NB4 (cell line): ENCODE measurements at regions not wholly inside any gene's neighbourhood (a gene's known extent, or its start where the extent isn't known, plus 50 kb on each side); places are given as distances from the start of the nearest gene placed in this dataset.

Experiments
- DNase-seq: peaks from one replicate; pipeline ENCODE4 v3.0.0; 2010; ENCODE audit warnings: low read depth
- H3K4me3 ChIP-seq: one replicate; pipeline ENCODE4 v1.5.1; 2011; ENCODE audit warnings: mild to moderate bottlenecking, low read depth, low read length, moderate library complexity
- MYC ChIP-seq: IDR thresholded peaks from 2 replicates; pipeline ENCODE4 v1.6.1; 2011; ENCODE audit warnings: low read depth, low read length
- POLR2A ChIP-seq: IDR thresholded peaks from 2 replicates; pipeline ENCODE4 v1.6.1; 2011; ENCODE audit warnings: mild to moderate bottlenecking; ENCODE audit not compliant: insufficient read length; ENCODE audit errors: extremely low read depth
- TF ChIP-seq, protein P1 (sequence below): IDR thresholded peaks from 2 replicates; pipeline ENCODE4 v1.6.1; 2011; ENCODE audit warnings: low read depth, low read length
- TF ChIP-seq, protein P2 (sequence below): IDR thresholded peaks from one replicate; pipeline ENCODE4 v1.5.1; 2012; ENCODE audit warnings: low read depth, low read length

DNA sequence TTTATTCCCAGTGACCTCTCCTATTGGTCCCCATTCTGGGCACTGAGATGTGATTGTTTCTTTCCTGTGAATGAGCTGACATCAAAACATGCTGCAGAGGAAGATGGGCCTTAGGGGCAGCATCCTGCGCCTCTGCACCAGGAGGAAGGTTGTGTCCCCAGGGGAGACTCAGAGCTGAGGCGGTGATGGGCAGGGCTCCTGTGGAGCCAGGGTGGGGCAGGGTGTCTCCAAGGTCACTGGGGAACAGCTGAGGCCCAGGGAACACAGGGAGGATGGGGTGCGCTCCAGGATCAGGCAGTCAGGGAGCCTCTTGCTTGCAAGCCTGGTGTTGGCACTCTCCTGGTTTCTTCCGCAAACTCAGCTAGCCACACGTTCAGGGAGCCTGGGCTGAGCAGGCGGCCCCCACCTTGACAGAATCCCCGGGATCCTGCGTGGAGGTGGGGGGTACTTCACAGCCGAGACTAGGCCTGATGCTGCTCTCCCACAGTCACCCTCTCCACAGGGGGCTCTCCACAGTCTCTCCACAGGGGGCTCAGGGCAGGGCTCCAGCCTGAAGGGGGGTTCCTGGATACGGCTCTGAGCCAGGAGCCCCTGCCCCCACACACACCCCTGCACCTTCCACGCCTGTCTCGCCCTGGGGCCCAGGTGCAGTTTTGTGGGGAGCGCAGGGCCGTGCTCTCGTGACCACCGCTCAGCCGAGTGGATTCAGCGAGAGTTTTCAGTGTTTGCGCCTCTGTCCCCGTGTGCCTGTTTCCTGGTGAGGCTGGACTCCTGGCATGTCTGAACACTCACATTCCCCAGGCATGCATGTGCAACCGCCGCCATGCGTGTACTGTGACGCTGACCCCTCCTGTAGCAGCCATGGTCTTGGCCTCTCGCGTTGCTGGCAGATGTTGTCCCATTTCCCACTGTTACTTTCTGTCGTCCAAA is 264.7 kb downstream of the SEC23A start:
- no peak for DNase-seq
- H3K4me3 ChIP-seq, result no peak overlapping the region
- TF ChIP-seq, protein P1, sequence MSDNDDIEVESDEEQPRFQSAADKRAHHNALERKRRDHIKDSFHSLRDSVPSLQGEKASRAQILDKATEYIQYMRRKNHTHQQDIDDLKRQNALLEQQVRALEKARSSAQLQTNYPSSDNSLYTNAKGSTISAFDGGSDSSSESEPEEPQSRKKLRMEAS, result no peak
- no peak for TF ChIP-seq POLR2A
- TF ChIP-seq, protein P2, sequence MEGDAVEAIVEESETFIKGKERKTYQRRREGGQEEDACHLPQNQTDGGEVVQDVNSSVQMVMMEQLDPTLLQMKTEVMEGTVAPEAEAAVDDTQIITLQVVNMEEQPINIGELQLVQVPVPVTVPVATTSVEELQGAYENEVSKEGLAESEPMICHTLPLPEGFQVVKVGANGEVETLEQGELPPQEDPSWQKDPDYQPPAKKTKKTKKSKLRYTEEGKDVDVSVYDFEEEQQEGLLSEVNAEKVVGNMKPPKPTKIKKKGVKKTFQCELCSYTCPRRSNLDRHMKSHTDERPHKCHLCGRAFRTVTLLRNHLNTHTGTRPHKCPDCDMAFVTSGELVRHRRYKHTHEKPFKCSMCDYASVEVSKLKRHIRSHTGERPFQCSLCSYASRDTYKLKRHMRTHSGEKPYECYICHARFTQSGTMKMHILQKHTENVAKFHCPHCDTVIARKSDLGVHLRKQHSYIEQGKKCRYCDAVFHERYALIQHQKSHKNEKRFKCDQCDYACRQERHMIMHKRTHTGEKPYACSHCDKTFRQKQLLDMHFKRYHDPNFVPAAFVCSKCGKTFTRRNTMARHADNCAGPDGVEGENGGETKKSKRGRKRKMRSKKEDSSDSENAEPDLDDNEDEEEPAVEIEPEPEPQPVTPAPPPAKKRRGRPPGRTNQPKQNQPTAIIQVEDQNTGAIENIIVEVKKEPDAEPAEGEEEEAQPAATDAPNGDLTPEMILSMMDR, result no peak

DNA sequence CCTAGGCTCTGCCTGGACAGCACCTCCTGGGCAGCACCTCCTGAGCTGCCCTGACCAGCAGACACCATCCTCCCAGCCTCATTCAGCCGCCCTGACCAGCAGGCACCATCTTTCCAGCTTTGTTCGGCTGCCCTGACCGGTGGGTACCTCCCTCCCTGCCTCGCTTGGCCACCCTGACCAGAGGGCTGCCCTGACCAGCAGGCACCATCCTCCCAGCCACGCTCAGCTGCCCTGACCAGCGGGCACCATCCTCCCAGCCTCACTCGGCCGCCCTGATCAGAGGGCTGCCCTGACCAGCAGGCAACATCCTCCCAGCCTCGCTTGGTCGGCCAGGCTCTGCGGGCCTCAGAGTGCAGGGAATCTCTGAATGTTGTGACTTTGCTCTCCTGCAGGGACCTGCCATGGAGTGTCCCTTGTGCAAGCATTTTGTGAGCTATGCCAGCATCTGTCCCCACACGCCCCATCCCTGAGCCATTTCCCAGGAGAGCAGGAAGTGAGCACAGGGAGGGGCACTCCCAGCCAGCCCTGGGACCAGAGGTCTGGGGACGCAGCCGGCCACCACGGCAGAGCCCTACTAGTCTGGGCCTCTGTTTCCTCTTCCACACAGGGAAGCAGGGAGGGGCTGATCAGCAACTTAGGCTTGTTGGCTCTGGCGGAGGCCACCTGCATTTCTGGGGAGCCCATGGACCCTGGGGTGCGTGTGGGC is 265.5 kb downstream of the SEC23A start:
- no peak overlapping the region for H3K4me3 ChIP-seq
- TF ChIP-seq POLR2A (no peak), MYC (no peak)
- TF ChIP-seq, protein P1, result no peak
- TF ChIP-seq, protein P2, result no peak
- DNase-seq, result no peak

DNA sequence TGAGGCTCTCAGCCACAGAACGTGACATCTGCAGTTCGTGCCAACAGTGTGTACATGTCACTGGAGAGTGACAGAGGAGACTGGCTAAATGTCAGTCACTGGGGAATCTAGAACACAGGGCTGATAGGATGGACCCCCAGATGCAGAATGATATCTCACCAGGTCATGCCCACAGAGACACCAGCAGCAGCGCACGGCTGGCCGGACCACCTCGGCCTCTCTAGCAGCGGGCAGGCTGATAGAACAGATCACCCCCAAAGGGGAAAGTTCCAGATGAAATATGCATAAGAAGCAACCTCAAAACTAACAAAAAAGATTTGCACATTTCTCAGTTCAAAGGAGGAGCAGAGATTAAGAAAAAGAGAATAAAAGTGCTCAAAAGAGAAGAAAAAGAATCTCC is 266.5 kb downstream of the SEC23A start:
- TF ChIP-seq, protein P1, result no peak
- TF ChIP-seq, protein P2, result no peak
- no peak for TF ChIP-seq POLR2A
- no peak for TF ChIP-seq MYC
- no peak overlapping the region for H3K4me3 ChIP-seq
- DNase-seq, result no peak

DNA sequence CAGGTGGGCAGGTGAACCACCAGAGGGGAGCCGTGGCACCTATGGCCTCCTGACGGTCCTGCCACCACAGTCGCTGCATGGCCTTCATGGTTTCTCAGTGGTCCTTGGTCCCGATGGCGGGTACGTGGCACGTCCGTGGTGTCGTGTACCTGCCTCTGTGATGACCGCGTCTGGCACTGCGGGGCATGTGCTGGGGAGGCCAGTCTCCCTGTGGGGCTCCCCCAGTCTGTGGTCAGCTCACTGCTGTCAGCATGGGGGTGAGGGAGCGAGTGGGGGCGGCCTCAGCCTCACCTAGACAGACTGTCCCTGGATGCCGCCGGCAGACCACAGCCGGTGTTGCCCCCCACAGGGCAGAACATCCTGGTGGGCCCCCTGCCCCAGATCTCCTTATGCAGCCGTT is 267.2 kb downstream of the SEC23A start:
- H3K4me3 ChIP-seq, result no peak overlapping the region
- TF ChIP-seq POLR2A, result no peak
- TF ChIP-seq, protein P1, result no peak
- TF ChIP-seq MYC, result no peak
- TF ChIP-seq, protein P2, result no peak
- no peak for DNase-seq

DNA sequence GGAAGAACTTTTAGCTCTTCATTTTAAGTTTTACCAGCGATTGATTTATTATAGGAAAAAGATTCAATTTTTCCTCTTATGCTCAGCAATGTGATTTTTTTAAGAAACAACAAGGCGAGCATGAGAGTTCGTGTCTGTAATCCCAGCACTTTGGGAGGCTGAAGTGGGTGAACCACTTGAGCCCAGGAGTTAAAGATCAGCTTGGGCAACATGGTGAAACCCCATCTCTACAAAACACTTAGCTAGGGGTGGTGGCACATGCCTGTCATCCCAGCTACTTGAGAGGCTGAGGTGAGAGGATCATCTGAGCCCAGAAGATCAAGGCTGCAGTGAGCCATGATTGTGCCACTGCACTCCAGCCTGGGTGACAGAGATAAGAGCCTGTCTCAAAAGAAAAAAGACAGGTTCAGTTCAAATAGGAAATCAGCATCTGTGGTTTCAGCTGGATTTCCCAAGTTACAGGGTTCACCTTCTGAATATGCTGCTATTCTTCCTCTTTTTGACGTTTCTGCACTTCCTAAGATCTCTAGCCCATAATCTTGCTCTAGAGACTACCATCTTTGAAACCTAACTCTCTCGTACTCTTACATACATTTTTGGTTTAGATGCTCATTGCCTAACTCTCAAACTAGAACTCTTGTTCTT is 274.7 kb downstream of the SEC23A start:
- TF ChIP-seq, protein P2, result no peak
- TF ChIP-seq POLR2A, result no peak
- TF ChIP-seq, protein P1, result no peak
- TF ChIP-seq MYC, result no peak
- peak; percentile 10 for DNase-seq
- H3K4me3 ChIP-seq, result no peak overlapping the region
